Liver (tissue), 8 donors: ENCODE measurements at regions not wholly inside any gene's neighbourhood (a gene's known extent, or its start where the extent isn't known, plus 50 kb on each side); places are given as distances from the start of the nearest gene placed in this dataset.

Experiments used
- DNase-seq: peaks from one replicate; pipeline ENCODE4 v3.0.0-alpha.2; 2017; ENCODE audit warnings: low spot score
- H3K27ac ChIP-seq, 2 donors: one replicate each; pipeline ENCODE4 v1.7.0; 2013; ENCODE audit warnings: inconsistent platforms in 2 of 2, low read length in 2 of 2, control low read depth in 1 of 2, low read depth in 1 of 2, mild to moderate bottlenecking in 1 of 2
- H3K27me3 ChIP-seq, 4 donors: one replicate each; pipeline versions ENCODE4 v1.6.1 to v1.7.0; 2013; ENCODE audit warnings: low read length in 3 of 4, inconsistent platforms in 1 of 4, mild to moderate bottlenecking in 1 of 4, moderate library complexity in 1 of 4; ENCODE audit not compliant: control insufficient read depth in 4 of 4, insufficient read depth in 4 of 4
- H3K36me3 ChIP-seq, 4 donors: one replicate each; pipeline versions ENCODE4 v1.6.1 to v1.7.0; 2013; ENCODE audit warnings: low read length in 3 of 4, mild to moderate bottlenecking in 3 of 4, low read depth in 1 of 4, moderate library complexity in 1 of 4; ENCODE audit not compliant: control insufficient read depth in 4 of 4, insufficient read depth in 3 of 4
- H3K4me1 ChIP-seq, 4 donors: one replicate each; pipeline versions ENCODE4 v1.6.1 to v1.7.0; 2013; ENCODE audit warnings: low read length in 3 of 4, mild to moderate bottlenecking in 3 of 4, moderate library complexity in 1 of 4; ENCODE audit not compliant: control insufficient read depth in 4 of 4, insufficient read depth in 4 of 4
- H3K4me3 ChIP-seq, 3 donors: one replicate each; pipeline versions ENCODE4 v1.6.1 to v1.7.0; 2013; ENCODE audit warnings: low read length in 3 of 3, control low read depth in 1 of 3, low read depth in 1 of 3, mild to moderate bottlenecking in 1 of 3
- H3K9ac ChIP-seq, 2 donors: one replicate each; pipeline ENCODE4 v1.7.0; 2013; ENCODE audit warnings: low read length in 2 of 2, mild to moderate bottlenecking in 2 of 2, moderate library complexity in 2 of 2, control low read depth in 1 of 2, low read depth in 1 of 2
- H3K9me3 ChIP-seq, 4 donors: one replicate each; pipeline versions ENCODE4 v1.6.1 to v1.7.0; 2013; ENCODE audit warnings: low read length in 3 of 4; ENCODE audit not compliant: control insufficient read depth in 4 of 4
- ATF3 ChIP-seq: IDR thresholded peaks from 2 replicates; pipeline ENCODE4 v1.6.1; 2016; ENCODE audit warnings: antibody characterized with exemption
- CTCF ChIP-seq: fragments of 150-350 bp; IDR thresholded peaks from 2 replicates; pipeline ENCODE4 v1.5.1; 2017; ENCODE audit warnings: improper control_type of control experiment, low read depth, low read length; ENCODE audit not compliant: missing input control
- EGR1 ChIP-seq, 2 donors: IDR thresholded peaks; 2 replicates each; pipeline ENCODE4 v1.6.1; 2016 to 2018; ENCODE audit warnings: antibody characterized with exemption in 2 of 2, low read depth in 2 of 2
- FOXA1 ChIP-seq: IDR thresholded peaks from 2 replicates; pipeline ENCODE4 v1.6.1; 2016; ENCODE audit warnings: antibody characterized with exemption
- HNF4A ChIP-seq, 2 donors: conservative IDR thresholded peaks; 2 replicates each; pipeline ENCODE4 v1.6.1; 2016; ENCODE audit warnings: antibody characterized with exemption in 2 of 2, mild to moderate bottlenecking in 2 of 2
- HNF4G ChIP-seq: IDR thresholded peaks from 2 replicates; pipeline ENCODE4 v1.6.1; 2016; ENCODE audit warnings: antibody characterized with exemption
- NR2F2 ChIP-seq: IDR thresholded peaks from 2 replicates; pipeline ENCODE4 v1.6.1; 2016; ENCODE audit warnings: antibody characterized with exemption
- RAD21 ChIP-seq, 2 donors: IDR thresholded peaks; 2 replicates each; pipeline ENCODE4 v1.6.1; 2016; ENCODE audit warnings: antibody characterized with exemption in 2 of 2, mild to moderate bottlenecking in 2 of 2
- RXRA ChIP-seq, 2 donors: IDR thresholded peaks; 2 replicates each; pipeline ENCODE4 v1.6.1; 2017 to 2018; ENCODE audit warnings: antibody characterized with exemption in 2 of 2, mild to moderate bottlenecking in 1 of 2
- SP1 ChIP-seq: IDR thresholded peaks from 2 replicates; pipeline ENCODE4 v1.6.1; 2018; ENCODE audit warnings: antibody characterized with exemption, mild to moderate bottlenecking
- TAF1 ChIP-seq: conservative IDR thresholded peaks from 2 replicates; pipeline ENCODE4 v1.6.1; 2016; ENCODE audit warnings: antibody characterized with exemption, mild to moderate bottlenecking
- YY1 ChIP-seq: IDR thresholded peaks from 2 replicates; pipeline ENCODE4 v1.6.1; 2016; ENCODE audit warnings: antibody characterized with exemption, mild to moderate bottlenecking
- WGBS: extraction: QIAGEN DNeasy Blood & Tissue Kit; methylation state at CpG from one replicate; pipeline ENCODE4 v1.1.7; 2013; 5-methylcytosine and 5-hydroxymethylcytosine counted together
- TF ChIP-seq, protein P1 (sequence below): IDR thresholded peaks from 2 replicates; pipeline ENCODE4 v1.6.1; 2016; ENCODE audit warnings: antibody characterized with exemption
- donor health status: healthy.
- donor health status: healthy.
- donor health status: healthy.
- donor health status: healthy.
- donor health status: healthy.

GRCh38 chr20:4490045-4490444 is 196.2 kb upstream of the PRNP start:
- no peak overlapping the region for H3K9ac ChIP-seq
- no peaks in the 10 kb centered on the region for H3K36me3 ChIP-seq
- H3K4me1 ChIP-seq = no peaks in the 10 kb centered on the region
- H3K4me3 ChIP-seq = no peak overlapping the region
- H3K9me3 ChIP-seq = no peaks in the 10 kb centered on the region
- DNase-seq = no peak
- 78% methylated on average over 3 of the region's 3 CpGs for WGBS
- peaks cover 0 to 11% (median 0%) of the 10 kb centered on the region in 4 donors for H3K27me3 ChIP-seq
- no peak for TF ChIP-seq CTCF
- no peak overlapping the region for H3K27ac ChIP-seq

DNA sequence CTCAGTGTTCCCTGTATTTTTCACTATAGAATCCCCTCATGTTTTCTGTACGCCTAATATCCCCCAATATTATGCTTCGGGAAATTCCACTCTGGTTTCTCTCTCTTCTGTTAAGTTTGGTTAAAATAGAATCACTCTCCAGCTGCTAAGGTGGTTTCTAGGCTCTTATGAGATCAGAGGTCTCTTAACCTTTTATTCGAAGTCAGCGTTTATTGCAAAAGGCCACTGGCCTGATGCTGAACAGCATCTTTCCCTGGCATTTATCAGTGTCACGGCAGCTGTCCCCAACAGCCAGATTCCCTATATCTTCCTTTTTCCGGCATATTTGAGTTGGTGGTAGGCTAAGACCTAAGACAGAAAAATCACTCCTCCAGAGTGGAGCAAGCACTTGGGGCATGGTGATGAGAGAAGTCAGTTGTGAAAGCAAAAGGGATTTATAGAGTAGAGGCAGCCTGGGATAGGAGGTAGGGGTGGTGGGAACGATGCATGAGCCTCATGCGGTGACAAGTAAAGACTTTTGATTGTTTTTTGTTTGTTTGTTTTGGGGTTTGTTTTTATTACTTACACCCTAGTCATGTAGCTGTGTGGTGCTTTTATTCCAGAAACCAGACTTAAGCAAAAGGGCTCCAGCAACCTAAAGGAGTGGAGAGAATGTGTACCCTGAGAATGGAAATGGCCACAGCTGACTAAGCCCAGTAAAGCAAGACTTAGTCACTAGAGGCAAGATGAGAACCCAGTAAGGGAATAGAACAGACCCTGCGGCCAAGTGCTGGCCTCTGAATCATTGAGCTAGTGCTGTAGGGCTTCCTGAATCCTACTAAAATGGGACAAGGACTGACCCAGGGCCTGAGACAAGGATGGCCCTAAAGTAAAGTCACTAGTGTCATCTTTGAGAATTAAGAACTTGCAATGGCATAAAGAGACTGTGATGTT is 197.6 kb upstream of the PRNP start:
- no peak overlapping the region for H3K9ac ChIP-seq
- peaks cover 0 to 11% (median 0%) of the 10 kb centered on the region in 4 donors for H3K27me3 ChIP-seq
- no peak for DNase-seq
- no peak overlapping the region for H3K27ac ChIP-seq
- H3K4me3 ChIP-seq = no peak overlapping the region
- no peaks in the 10 kb centered on the region for H3K9me3 ChIP-seq
- H3K4me1 ChIP-seq = no peaks in the 10 kb centered on the region
- TF ChIP-seq EGR1 (IDR thresholded peaks at IDR 0.05; ENCODE audit: low read depth in 2 of 2) (no peak), SP1 (no peak), ATF3 (no peak), CTCF (no peak), YY1 (no peak), FOXA1 (no peak)
- TF ChIP-seq, protein P1, sequence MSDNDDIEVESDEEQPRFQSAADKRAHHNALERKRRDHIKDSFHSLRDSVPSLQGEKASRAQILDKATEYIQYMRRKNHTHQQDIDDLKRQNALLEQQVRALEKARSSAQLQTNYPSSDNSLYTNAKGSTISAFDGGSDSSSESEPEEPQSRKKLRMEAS = no peak
- 78% methylated on average over 9 of the region's 9 CpGs for WGBS
- no peaks in the 10 kb centered on the region for H3K36me3 ChIP-seq

GRCh38 chr20:4484379-4484997 is 201.8 kb upstream of the PRNP start:
- H3K9me3 ChIP-seq = no peaks in the 10 kb centered on the region
- no peaks in the 10 kb centered on the region for H3K36me3 ChIP-seq
- H3K4me1 ChIP-seq = no peaks in the 10 kb centered on the region
- no peak overlapping the region for H3K27ac ChIP-seq
- no peak for DNase-seq
- H3K27me3 ChIP-seq = peaks cover 0 to 12% (median 0%) of the 10 kb centered on the region in 4 donors
- WGBS = 71% methylated on average over 5 of the region's 5 CpGs
- TF ChIP-seq RXRA (IDR thresholded peaks at IDR 0.05) (no peak), HNF4A (conservative IDR thresholded peaks at IDR 0.05) (no peak), RAD21 (IDR thresholded peaks at IDR 0.05) (no peak), TAF1 (no peak), SP1 (no peak), NR2F2 (no peak), YY1 (no peak), HNF4G (no peak)
- H3K9ac ChIP-seq = no peak overlapping the region
- no peak overlapping the region for H3K4me3 ChIP-seq
